HG03064 (cell line): ENCODE measurements at regions not wholly inside any gene's neighbourhood (a gene's known extent, or its start where the extent isn't known, plus 50 kb on each side); places are given as distances from the start of the nearest gene placed in this dataset.

ENCODE experiments used
- ATAC-seq: cut with Tn5 transposase; IDR thresholded peaks from one replicate; pipeline ENCODE4 v1.9.1; 2021; ENCODE audit warnings: low read depth; ENCODE audit not compliant: unreplicated experiment

DNA sequence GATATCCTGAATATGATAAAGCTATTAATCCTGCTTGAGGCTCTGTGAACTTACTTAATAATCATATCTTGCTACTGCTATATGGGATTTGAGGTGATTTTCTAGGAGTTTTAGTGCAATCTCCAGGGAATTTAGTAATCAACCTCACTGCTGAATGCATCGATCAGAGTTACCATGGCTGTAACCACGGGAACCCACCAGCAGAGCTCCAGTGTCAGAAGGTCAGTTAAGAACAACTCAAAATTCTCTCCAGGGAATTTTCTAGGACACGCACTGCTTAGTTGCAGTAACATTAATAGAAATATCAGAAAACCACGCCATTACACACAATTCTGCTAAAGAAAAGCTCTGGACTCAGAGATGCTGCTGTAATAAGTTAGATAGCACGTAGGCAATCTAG is 1477.2 kb upstream of the TENM3 start:
- no peak for ATAC-seq

DNA sequence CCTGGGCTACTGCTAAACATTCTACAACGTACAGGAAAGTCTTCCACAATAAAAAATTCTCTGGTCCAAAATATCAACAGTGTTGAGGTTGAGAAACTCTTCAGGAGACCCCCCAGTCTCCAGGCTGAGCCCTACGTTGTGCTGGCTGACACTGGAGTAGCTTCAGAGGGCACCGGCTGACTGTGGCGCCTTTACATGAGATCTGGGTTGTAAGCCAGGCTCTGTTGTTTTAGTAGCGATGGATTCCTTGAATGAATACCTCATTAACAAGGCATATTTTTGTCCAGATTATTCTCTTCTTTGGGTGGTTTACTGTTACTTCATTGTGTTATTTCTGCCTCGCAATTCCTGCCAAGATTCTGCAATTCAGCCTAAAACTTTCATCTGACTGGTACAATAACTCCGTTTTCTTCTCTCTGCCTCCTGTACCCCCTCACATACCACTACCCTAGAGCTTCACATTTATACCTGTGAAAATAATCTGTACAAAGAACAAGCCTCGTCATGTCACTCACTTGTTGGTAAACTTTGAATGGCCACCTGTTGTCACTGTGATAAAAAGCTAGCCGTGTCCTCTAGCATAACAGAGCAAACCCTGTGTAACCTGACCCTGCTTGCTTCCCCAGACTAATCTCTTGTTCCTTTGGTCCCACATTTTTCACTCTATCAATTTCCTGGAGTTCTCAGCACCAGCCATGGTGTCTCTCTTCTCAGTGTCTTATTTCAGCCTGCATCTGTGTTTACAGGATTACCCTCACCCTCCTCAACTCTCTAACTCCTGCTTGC is 1476.1 kb upstream of the TENM3 start:
- no peak for ATAC-seq

DNA sequence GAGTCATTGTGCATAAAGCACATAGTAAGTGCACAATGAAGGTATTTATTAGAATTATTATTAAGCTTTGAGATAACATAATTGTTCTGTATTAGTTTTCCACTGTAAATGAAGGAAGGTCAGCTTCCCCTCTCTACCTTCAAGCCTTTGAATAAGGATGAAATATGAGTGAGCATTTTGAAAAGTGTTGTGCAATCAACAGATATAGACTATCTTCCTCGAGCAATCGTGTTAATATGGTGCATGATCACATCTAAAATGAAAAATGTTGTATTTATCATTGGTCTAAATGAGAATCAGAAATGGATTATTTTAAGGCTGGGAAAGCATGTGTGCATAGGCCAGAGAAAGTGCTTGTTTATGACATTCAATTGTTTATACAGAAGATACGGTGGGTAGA is 1474.6 kb upstream of the TENM3 start:
- ATAC-seq: no peak

DNA sequence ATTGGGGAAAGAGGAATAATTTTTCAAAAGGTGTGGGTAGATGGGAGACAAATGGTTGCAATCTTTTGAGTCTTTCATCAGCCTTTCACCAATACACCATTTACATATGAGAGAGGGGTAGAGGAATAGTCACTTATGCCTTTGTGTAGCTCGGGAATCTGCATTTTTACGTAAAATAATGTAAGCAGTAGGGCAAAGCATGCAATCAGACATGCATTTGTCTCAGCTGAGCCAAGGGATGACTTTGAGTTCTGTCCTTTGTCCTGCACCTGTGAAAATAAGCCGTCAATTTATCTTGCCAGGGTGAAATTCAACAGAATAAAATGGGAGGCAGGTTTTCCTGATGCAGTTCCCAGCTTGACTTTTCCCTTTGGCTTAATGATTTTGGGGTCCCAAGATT is 1473.4 kb upstream of the TENM3 start:
- no peak for ATAC-seq

DNA sequence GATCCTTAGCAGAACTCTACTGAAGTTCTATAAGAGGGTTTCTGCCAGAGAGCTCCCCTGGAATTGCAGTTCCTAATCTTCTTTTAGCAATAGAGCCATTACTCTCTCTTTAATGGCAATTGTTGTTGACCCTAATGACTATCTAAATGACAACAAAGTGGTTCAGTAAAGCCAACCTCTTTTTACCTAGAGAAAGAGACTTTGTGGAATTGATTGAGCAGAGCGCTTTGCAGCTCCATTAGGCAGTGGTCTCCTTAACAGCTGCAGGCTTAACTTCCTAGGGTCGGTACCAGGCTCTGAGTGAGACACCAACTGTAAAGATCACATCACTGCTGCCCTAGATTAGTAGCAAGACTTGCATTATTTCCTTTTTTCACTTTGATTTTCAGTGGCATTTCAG is 1472.9 kb upstream of the TENM3 start:
- ATAC-seq: no peak

DNA sequence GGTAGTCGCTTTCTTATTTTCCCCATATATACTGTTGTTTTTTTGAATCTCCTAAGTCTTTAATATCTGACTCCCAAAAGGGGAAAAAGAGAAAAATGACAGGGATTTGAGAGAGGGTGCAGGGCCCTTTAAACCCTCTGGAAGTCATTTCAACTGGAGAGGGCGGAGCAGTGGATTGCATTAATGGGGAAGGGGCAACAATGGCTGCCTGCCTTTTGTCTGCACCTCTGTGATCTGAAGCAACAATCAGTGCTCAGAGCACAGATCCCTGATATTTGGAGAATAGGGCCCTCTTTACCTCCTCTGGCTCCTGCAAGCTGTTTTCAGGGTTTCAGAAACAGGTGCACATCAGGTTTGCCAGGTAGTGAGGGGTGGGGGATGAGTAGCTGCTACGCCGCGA is 1458.3 kb upstream of the TENM3 start:
- no peak for ATAC-seq

DNA sequence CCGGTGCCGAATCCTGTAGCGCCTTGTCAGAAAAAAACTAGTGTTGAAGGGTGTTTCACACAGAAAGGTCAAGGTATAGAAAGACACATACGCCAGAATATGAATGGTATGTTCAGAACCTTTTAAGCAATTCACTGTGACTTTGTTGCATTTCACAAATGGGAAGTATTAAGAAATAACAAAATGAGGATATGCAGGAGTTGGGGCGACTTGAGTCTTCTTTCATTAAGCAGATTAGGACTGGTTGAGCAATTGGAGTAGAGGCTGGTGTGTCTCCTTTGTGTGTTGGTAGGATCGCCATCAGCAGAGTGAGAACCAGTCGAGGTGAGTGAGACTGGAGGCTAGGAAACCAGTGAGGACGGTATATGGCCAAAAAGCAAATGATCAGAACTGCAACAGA is 1454.5 kb upstream of the TENM3 start:
- ATAC-seq: no peak

DNA sequence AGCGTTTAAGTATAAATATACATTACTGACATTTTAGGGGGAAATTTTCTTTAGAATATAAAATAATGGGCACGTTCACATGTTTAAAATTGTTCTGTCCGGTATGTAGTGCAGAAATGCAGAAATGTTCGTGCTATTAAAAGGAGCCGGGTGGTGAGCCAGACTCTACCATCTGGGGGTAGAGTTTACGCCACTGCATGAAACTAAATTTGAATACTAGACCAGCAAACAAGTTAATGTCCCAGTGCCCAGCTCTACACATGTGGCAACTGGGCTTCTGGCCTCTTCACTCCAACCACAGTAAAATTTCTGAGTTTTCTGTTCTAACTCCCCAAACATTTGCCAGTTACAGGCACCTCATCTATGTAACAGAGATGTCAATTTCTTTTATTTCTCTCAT is 1453.3 kb upstream of the TENM3 start:
- no peak for ATAC-seq

DNA sequence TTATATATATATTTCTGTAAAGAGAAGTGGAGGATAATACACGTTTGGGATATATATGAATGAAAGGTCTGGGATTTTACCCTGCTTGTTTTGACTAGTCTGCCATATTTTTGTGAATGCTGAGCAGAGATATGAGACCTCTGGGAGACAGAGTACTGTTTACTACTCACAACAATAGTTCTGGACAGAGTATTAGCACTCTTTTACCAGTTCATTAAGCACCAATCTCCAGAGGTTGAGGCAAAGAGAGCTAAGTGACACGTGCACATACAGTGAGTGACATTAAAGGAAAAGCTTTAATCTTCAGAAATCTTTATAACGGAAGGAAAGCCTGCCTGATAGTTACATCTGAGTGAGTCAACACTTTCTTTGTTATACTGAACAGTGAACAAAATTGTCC is 1452.7 kb upstream of the TENM3 start:
- no peak for ATAC-seq

DNA sequence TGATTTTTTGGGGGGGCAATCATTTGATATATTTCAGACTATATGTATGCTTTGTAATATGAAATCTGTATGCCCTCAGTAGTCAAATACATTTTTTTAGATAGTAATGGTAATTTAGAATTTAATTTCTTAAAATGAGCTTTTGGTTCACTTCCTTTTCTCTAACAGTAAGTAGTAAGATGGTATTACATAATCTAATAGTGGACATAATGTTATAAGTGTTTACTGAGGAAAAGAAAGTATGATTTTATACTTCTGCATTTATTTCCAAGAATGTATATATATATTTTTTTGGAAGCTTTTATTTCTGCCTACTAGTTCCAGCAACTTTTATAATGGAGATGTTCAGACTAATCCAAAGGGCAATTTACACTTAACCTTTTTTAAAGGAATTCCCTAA is 1450.7 kb upstream of the TENM3 start:
- ATAC-seq: no peak

DNA sequence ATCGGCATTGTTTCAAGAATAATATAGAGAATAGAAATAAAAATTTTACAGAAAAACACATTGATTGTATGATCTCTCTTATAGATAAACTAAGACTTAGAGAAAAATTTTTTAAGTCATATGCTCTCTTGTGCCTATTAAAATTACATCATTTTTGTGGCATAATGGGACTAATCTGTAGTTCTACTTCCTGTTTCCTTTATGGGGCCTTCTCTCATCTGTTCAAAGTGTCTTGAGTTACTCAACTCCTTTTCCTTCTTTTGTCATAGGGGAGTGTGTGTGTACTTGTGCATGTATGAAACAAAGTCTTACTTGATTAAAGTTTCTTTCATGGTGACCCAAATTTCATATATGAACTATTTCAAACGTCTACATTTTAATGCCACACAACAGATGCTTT is 1448.9 kb upstream of the TENM3 start:
- ATAC-seq: no peak

DNA sequence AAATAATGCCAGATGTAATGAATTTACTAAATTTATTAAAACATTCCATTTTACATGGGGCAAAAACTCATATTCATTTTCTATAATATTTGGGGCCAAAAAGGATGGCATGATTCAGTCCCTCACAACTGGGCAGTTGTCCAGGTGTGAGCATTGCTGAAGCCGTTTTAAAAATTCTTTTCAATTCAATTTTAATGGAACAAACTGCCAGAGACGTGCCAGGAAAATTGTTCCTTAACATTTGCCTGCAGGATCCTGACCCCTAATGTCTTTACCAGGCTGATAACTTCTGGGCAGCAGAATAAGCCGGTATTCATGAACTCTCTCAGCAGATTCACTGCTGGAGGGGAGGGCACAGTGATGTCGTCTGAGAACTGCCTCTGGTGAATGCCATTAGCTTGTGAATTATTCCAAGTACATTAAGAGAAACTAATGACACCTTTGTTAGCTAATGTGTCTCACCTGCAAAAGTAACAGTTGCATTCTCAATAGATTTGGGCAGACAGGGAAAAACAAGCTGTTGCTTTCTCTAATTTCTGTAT is 1445.1 kb upstream of the TENM3 start:
- no peak for ATAC-seq

DNA sequence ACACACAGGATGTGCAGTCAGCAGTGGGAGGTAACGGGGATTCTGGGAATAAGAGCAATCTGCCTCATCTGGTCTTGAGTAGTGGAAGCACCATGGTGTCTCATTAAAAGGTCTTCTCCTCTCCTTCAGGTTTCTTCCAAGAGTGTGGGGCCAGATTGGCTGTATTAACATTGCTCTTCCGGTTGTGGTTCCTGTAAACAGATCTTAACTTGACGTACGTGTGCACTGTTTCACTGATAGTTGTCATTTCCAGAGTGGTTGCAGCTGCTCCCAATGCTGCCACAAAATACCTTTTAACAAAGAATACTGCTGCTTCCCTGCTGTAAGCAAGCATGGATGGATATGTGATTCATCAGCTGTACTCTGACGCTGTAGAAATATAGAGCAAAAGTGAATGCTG is 1443.4 kb upstream of the TENM3 start:
- ATAC-seq: no peak

DNA sequence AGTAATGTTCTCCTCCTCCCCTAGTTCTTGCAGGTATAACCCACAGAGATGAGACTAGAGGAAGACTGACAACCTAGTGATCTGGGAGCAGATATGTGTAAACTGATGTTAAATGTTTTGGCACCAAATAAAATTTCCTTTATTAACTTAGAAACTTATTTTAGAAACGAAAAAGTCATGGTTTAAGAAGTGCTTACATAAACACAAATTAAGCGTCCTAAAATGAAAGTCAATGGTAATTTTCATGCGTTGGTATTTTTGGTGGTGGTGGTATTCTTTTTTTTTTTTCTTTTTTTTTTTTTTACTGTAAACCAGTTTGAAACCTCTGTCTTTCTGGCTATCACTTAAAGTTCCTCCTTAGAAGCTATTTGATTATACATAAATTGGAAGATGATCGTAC is 1438.1 kb upstream of the TENM3 start:
- ATAC-seq: no peak

DNA sequence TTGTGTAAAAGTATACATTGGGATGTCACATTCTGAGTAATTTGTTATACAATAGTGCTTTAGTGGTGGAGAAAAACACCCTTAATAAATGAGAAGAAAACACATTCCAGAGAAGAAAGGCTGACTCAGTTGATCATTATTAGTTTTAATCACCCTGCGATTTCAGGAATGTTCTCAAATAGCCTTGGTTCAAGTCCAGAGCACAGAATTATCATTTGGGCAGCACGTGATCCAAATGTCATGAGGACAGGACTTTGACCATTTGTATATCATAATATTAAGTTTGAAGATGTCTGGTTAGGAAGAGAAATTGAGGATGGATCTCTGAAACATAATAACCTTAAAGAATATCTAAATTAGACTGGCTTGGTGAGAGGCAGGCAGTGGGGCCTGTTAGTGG is 1434.3 kb upstream of the TENM3 start:
- no peak for ATAC-seq

DNA sequence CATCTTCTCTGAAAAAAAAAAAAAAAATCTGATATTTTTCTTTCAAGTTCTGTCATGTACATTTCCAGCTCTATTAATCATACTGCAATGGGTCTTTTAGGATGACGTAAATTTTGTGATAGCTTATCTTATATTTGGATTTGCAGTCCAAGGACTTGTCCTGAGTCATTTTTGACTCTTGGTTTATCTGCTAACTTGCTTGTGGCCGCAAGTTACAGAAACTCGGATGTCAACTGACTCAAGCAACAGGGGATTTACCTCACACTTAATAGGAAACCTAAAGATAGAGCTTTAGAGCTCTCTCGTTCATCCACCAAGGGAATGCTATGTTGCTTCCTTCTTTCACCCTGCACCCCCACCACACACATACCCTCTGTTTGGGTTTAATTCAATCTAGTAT is 1433.8 kb upstream of the TENM3 start:
- ATAC-seq: no peak

DNA sequence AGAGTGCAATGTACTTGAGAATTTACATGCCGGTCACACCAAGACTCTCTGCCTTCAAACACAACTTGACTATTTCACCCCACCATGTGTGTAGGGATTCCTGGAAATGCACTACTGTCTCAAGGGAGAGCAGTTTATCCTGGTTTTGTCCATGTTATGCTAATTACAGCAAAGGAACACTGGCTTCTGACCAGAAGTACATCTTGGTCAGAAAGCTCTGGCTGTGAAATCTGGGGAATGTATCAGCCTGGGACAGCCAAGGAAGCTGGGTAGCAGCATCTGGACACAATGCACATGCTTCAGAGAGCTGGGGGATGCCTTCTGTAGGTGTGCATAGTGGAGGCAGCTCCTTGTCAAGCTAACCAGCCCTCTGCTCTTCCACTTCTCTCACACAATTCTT is 1432.6 kb upstream of the TENM3 start:
- ATAC-seq: no peak

DNA sequence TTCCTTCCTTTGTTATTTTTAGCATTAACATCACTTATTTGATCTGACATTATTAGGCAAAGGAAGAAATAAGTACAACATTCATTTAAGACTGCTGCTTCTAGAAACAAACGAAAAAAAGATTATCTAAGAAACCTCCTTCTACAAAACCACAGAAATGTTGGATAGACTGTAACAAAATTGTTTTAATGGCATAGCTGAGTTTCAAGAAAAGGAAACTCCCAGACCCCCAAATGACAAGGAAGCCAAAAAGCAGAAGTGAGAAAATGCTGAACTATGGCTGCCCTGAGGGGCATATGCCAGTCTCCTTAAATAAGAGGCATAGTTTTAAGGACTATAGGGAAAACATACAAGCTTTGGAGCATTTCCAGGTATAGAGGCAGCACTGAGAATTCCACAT is 1431.6 kb upstream of the TENM3 start:
- no peak for ATAC-seq

DNA sequence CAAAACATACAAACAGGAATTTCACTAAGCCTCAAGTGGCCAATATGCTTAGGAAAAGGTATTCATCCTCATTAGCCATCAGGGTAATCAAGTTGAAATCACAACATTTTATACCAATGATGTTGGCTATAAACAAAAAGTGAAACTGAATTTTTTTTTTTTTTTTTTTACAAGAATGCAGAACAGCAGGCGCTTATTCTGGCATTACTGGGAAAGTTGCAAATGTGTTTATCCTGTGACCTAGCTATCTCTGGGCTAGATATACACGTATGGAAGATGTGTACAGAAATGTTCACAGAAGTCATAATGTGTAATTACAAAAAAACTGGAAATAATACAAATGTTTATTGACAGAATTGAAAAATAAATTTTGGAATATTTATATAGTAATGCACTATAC is 1430.4 kb upstream of the TENM3 start:
- no peak for ATAC-seq

DNA sequence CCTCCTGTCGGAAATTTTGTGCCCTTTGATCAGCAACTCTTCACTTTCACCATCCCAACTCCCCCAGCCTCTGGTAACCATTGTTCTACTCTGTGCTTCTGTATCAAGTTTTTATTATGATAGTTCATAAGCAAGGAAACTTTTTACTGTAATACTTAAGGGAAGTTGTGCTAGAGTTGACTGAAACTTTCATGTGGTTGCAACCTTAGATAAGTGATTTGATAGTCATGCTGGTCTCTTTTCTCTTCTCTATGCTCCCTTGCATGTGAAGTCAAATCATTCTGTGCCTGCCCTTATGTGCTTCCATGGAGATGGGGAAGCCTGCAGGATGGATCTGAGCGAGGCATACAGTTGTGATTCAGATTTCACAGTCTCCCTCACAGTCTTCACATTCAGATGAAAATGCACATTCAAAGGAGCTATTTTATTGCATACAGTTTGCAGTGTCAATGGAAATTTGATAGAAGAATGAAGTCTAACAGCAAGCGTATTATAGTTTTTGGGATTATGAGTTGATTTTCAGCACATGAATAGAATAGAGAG is 1428.3 kb upstream of the TENM3 start:
- no peak for ATAC-seq

DNA sequence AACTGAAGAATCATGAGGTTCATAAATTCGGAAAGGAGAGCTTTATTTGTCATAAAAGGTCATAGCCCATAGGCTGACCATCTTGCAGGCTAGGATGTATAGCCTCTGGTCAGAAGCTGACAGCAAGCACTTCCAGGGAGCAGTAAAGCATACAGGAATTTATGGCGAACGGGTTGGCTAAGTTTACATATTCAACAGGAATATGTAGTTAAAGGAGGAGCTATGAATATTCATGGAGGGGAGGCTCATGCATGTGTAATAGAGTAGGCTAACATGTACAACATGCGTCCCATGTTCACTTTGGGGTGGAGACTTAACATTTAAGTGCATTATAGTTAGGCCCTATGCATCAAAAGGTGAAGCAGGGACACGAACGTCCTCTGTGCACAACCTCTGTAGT is 1425.7 kb upstream of the TENM3 start:
- no peak for ATAC-seq

DNA sequence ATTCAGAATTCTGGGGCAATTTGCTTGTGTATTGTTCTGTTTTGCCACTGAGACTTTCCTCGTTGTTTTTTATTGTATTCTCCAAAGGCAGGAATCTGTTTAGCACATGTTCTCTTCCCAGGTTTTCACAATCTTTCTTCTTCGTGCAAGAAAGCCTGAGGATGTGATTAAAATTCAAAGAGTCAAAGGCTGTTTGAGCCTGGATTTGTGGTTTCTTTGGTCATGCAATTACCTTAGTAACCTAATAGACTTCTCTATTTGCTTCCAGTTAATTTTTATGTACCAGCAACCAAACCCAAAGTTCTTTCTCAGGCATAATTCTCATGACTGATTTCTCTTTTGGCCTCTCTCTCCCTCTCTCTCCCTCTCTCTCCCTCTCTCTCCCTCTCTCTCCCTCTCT is 1420.1 kb upstream of the TENM3 start:
- no peak for ATAC-seq
